HG03045 (cell line): ENCODE measurements at regions not wholly inside any gene's neighbourhood (a gene's known extent, or its start where the extent isn't known, plus 50 kb on each side); places are given as distances from the start of the nearest gene placed in this dataset.
"Not testable (repeated sequence)": the region's sequence is repeated elsewhere in the genome, so short reads cannot be mapped to it uniquely, and the experiment has no call there.

Experiments
- ATAC-seq: cut with Tn5 transposase; IDR thresholded peaks from one replicate; pipeline ENCODE4 v1.9.1; 2021; ENCODE audit warnings: mild to moderate bottlenecking, moderate library complexity; ENCODE audit not compliant: unreplicated experiment

GRCh38 chrX:2574271-2574670, 73.5 kb upstream of the DHRSX start:
- ATAC-seq, result no peak

DNA sequence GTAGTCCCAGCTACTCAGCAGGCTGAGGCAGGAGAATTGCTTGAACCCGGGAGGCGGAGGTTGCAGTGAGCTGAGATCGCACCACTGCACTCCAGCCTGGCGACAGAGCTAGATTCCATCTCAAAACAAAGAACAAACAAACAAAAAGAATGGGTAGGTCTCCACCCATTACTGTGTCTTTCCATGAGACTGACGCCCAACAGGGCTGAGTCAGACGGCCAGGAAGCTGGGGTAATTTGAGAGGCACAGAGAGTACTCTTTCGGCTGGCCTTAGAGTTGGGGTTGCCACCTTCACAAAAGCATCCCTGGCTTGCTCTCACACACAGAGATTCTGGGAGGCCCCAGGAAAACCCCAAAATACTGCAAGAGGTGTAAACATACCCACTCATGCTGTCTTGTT, 72.0 kb upstream of the DHRSX start:
- no peak for ATAC-seq

DNA sequence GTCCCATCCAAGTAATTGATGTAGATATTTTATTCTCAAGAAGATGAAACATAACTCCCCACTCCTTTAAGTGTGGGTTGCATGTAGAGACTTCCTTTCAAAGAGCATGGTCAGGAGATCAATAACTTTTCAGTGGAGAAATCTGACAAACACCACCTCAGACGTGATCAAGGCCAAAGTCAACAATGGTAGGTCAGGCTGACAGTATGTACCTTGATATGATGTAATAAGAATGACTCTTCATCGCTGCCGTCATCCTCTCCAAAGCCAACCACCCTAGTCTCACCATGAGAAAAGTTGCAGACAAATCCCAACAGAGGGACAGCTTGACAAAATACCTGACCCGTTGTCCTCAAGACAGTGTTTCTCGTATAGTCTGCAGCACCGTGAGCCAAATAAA, 67.3 kb upstream of the DHRSX start:
- ATAC-seq, result no peak

DNA sequence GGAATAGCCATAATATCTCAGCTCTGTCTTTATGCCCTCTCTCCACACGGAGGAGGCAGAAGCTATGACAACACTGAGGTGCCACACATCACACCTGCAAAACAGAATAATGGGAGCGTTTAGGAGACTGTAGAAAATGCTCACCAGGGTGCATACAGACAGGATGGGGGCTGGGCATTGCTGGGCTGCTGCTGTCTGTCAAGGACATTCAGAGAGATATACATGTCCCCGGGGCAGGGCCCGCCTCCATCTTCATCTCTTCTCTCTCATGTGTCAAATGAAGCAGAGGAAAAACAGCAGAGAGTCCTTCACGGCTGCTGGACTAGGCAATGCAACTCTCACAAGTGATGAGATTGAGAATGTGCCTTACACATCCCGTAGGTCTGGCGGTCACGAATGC, 65.3 kb upstream of the DHRSX start:
- no peak for ATAC-seq

GRCh38 chrX:2561456-2561855, 60.7 kb upstream of the DHRSX start:
- no peak for ATAC-seq

GRCh38 chrX:2559124-2559523, 58.3 kb upstream of the DHRSX start:
- no peak for ATAC-seq

DNA sequence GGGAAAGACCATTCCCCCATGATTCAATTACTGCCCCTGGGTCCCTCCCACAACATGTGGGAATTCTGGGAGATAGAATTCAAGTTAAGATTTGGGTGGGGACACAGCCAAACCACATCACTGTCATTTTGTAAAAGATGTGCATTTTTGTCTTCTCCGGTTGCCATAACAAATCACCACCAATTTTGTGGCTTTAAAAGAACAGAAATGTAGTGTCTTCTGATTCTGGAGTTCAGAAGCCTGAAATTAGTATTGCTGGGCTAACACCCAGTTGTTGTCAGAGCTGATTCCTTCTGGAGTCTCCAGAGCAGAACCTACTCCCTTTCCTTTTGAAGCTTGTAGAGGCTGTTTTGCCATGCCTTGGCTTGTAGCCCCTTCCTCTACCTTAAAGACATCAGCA, 54.1 kb upstream of the DHRSX start:
- ATAC-seq, result no peak

- ATAC-seq, result not testable (repeated sequence)
These were observed 53.3 kb upstream of the DHRSX start for GRCh38 chrX:2554066-2554465.

GRCh38 chrX:2552621-2553201, 51.9 kb upstream of the DHRSX start:
- ATAC-seq, result no peak

DNA sequence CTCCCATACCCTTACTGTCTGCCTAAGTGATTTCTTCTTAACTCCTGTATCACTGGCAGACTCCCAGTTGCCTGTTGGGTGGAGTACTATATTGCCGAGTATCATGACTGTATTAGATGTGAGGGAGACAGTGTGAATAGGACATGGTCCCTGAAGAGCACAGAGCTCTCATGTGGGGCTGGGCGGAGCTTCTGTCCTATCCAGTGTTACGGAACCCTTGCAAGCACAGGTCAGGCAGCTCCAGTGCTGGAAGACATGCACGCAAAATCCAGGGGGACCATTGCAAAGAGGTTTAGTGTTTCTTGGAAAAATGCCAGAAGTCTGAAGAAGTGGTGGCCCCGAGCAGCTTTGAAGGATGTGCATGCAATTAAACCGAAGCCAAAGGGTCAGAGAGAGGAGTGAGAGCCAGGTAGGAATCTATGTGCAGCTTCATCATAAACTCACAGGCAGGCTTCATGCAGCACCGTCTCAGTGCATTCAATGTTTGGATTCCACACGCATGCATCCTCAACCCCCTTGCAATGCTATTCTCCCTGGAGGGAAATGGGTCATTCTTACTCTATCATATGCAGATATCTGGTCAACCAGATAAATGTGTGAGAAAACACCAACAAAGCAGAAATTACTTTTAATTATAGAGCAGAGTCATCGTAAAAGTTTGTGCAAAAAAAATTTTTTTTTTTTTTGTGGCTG, 49.7 kb upstream of the DHRSX start:
- ATAC-seq, result no peak
